SK-MEL-5 (cell line): ENCODE measurements at regions not wholly inside any gene's neighbourhood (a gene's known extent, or its start where the extent isn't known, plus 50 kb on each side); places are given as distances from the start of the nearest gene placed in this dataset.

ENCODE experiments used
- DNase-seq: peaks from one replicate; pipeline ENCODE4 v3.0.0-alpha.2; 2016; ENCODE audit warnings: low read depth, low spot score
- in situ Hi-C: cut with HindIII; loops from 2 replicates; pipeline ENCODE4 v1.10.0; 2016; ENCODE audit warnings: low sequenced_read_pairs, high pct_unique_total_duplicates, low pct_unique_long_range_greater_than_20kb

DNA sequence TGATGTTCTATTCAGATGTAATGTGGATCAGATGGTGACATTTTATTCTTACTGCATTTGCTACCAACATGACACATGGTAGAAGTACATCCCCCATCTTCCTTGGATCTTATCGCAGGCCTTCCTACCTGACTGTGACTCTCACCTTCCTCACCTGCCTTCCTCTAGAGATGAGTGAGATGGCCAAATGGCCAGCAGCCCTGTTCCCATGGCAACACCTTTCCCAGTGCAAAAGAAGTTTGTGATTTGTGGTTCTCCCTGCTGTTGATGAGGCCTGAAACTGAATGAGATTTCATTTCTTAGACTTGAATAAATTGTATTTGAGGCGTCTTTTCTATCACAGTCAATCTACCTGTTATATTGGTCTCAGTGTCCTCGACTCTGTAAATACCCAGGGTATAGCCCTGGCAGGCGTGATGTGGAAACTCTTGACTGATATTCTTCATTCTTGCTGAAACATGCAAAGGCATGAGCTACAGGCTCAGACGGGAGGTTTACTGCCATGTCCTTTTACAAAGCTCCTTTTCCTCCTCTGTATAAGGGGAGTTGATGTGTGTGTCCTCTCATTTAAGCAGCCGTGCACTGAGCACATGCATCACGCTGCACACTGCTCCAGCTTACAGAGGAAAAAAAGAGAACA, 440.7 kb upstream of the AKR1E2 start:
- in situ Hi-C loops = no loop called here
- no peak for DNase-seq

DNA sequence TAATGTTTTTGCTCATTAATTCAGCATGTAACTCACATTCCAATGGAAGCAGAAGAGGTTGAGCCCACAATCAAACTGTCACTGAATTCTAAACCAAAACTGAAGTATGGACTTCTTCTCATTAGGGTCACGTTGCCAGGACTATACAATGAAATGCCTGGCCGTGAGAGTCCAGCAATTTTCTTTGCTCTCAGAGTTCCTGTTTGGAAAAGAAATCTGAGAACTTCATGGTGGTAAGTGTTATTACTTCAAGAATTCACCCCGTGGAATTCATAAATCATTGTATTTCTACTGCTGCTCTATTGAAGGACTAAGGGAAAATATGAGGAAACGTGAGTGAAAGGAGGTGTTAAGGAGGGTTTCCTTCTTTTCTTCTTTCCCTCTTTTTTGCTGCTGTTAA, 441.8 kb upstream of the AKR1E2 start:
- in situ Hi-C loops = no loop called here
- no peak for DNase-seq

DNA sequence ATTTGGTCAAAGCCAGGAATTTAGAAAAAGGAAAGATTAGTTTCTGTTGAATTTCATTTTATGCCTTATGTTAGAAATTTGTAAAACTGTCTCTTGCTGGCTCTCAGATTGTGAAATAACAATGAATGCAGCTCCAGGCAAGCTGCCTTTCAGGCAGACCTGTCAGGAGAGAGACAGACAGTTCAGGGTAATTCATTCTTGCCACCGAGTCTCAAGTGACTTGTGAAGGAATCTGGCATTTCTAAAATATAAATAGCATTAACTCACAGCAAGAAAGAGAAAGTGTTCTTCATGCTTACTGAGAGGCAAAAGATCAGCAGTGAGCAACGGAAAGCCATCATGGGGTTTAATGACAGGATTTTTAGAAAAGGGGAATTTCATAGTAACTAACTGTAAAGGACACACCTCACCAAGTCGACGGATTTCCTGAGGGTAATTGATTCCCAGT, 442.3 kb upstream of the AKR1E2 start:
- in situ Hi-C loops = no loop called here
- DNase-seq = peak; percentile 13

DNA sequence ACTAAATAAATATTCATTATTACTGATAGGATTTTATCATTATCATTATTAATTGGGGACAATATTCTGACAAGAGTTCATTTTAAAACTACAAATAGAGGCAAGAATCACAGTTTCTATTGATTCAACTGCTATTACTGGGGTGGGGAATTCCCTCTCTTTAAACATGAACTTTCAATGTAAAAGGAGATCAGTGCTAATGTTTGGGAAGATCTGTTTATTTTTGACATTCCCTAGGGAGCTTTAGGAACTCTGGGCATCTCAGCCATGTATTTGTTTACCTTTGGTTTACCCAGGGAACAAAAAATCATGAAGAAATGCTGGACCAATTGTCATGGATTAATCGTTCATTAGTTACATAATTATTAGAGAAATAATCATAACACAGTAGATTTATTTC, 443.2 kb upstream of the AKR1E2 start:
- in situ Hi-C loops = no loop called here
- DNase-seq = no peak

DNA sequence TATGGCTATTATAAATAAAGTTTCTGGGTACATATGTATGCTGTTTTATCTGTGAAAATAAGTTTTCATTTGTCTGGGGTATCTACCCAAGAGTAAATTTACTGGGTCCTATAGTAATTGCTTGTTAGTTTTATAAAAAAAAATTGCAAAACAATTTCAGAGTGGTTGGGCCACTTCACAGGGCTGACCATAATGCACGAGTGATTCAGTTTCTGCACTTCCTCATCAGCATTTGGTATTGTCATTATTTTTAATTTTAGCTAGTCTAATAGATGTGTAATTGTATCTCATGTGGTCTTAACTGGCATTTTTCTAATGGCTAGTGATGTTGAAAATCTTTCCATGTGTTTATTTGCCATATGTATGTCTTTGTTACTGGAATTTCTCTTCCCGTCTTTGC, 452.4 kb upstream of the AKR1E2 start:
- in situ Hi-C loops = no loop called here
- no peak for DNase-seq

DNA sequence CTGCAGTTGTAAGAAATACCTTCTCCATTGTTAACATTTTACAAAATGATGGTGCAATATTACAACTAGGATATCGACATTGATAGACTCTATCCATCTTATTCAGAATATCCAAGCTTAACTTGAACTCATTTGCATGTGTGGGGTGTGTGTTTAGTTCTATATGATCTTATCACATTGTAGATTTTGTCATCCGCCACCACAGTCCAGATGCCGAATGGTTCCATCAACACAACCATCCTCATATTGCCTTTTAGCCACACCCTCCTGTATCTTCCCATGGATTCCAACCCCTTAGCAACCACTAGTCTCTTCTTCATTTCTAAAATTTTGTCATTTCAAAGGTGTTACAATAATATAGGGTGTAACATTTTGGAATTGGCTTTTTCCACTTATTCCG, 452.9 kb upstream of the AKR1E2 start:
- DNase-seq = no peak
- in situ Hi-C loops = no loop called here

DNA sequence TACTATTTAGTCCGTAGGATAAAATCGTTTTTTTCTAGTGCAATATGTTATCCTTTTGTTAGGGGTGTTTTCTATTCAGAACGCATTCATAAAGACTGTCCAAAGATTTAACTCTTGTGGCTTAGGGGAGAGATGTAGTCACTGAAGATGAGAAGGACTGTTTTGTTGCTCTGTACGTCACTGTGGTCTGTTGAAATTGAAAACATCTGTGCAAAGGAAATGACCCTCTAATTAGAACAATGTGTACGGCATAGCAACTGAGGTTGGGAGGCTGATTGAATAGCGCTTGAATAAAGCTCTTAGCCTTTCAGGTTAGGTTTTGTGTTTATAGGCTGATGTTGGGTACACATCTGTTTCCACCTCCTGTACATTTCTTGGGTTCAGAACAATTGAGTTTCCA, 453.4 kb upstream of the AKR1E2 start:
- in situ Hi-C loops = no loop called here

DNA sequence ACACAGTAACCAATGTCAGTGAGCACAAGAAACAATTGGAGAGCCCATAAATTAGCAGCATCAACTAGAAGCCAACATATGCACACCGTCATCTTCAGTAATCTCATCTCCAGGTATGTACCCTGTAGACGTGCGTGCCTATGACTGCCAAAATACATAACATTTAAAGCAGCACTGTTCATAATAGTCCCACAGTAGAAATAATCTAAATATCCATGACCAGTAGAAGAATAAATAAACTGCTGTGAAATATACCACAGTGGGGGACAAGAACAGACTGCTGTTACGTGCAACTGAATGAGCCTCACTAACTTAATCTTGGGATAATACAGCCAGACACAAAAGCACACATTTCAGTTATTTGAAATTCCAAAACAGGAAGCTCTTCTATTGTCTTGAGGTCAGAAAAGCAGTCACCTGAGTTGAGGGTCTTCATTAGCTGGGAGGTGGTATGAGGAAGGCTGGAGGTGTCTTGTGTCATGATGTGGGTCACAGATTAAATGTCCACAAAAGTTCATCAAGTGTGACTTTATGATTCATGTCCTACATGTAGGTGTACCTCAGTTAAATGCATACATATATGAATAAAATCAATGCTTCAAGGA, 454.2 kb upstream of the AKR1E2 start:
- in situ Hi-C loops = no loop called here
- DNase-seq = no peak

More for the DNA sequence above, 453.4 kb upstream of the AKR1E2 start:
- peak; percentile 98 for DNase-seq

DNA sequence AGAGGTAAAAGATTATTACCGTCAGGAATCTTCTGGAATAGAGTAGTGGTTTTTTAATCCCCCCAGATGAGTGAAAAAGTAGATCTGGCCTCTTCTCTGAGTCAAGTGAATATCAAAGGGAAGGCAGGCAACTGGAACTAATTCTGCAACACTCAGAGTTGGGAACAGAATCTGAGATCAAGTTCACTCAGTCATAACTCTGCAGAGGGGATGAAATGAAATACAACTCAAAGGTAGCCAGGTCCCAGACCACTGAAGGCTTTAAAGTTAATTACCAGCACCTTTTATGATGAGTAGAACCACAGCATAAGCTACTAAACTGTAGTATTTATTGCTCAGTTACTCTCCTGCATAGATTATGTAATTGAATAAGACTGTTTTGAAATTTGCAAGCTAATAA, 455.6 kb upstream of the AKR1E2 start:
- in situ Hi-C loops = no loop called here
- DNase-seq = no peak

DNA sequence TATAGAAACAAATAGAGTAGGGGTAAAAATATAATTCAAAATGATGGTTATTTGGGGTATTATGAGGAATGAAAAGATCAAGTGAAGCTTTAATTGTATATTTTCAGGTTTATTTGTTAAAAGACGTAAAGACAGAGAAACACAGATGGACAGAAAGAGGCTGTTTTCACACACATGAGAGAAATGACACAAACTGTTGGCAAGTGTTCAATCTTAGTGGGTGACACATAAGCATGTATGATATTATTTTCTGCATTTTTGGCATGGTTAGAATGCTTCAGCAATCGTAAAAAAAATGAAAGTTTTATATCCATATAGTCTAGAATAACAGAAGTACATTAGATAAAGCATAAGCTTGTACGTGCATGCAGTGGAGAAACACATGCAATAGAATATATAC, 464.4 kb upstream of the AKR1E2 start:
- no peak for DNase-seq
- in situ Hi-C loops = no loop called here

DNA sequence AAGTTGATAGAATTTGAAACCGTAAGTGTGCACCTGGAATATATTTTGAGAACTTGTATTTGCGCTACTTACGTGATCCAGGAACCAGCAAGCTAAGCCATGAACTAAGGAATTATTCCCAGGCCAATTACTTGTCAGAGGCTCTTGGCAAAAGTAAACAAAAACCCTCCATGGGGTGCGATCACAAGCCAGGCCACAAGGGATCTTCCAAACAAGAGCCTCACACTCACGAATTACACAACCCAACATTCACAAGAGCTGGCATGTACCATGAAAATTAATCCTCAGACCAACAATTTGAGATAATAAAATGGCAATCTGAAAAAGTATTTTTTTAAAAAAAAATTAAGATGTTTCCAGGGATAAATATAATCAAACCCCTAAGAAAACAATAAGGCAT, 467.0 kb upstream of the AKR1E2 start:
- in situ Hi-C loops = no loop called here

DNA sequence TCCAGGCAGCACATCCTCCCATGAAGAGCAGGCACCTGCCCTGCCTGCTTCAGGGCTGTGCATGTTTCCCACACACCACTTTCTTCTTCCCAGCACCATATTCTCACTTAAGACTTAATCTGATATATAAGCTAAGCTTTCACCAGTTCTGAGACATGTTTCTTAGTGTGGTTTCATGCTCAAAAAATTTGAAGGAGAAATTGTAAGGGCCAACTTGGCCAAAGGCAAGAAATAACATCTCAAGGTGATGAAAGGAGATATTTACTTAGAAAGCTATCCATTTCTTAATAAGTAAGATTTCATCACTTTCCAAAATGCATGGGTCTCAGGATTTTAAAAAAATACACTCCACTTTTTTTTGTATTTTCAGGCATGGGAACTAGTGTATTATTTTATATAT, 468.1 kb upstream of the AKR1E2 start:
- in situ Hi-C loops = no loop called here
- DNase-seq = no peak

More for the DNA sequence above, 467.0 kb upstream of the AKR1E2 start:
- peak; percentile 47 for DNase-seq

DNA sequence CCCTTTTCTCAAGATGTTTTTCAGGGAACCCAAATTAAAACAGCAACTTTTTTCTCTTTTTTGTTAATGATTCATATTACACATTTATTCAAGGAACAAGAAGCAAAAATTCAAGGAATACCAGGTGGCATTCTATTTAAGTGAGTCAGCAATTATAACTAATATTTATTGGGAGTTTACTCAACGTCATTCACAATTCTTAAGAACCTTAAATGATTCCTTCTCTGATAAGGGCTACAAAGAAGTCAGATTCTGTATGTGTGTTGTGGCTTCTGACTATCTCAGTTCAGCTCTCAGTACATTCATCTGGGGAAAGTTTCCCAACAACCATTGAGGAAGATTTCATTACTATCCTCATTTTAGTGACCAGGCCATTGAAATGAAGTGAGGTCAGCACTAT, 470.7 kb upstream of the AKR1E2 start:
- in situ Hi-C loops = no loop called here
- DNase-seq = no peak

DNA sequence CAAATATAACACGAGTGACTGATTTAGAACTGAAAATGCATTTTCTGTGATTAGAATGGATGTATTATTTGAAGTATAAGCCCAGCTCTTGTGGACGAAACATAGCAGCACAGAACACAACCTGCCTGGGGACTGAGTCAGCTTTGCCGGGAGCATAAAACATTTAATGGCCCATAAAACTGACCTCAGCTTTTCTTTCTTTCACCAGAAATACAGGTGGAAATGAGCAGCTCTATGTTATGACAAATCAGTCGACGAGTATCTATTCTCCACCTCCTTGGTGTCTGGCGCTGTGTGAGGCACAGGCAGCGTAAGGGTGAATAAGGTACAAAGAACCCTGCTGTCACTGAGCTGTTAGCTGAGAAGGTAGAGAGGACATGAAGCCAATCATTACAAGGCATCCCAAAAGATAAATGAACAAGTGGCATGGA, 471.6 kb upstream of the AKR1E2 start:
- in situ Hi-C loops = no loop called here
- no peak for DNase-seq

DNA sequence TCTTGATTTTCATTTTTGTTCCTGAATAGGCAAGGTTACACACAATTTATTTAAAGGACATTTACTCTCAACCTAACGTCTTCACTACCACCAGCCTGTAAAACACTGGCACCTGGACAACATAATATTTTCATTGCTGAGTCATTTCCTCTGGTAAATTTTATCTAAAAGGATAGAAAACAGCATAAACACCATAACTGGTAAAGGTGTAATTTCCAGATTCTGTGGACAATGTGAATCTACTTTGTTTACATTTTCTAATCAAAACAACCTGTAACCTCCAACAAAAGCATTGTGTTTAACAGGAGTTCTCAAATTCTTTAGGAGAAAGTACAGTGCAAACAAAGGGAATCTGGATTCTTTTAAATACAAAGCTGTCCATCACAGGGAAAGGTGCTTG, 472.0 kb upstream of the AKR1E2 start:
- in situ Hi-C loops = no loop called here
- no peak for DNase-seq

DNA sequence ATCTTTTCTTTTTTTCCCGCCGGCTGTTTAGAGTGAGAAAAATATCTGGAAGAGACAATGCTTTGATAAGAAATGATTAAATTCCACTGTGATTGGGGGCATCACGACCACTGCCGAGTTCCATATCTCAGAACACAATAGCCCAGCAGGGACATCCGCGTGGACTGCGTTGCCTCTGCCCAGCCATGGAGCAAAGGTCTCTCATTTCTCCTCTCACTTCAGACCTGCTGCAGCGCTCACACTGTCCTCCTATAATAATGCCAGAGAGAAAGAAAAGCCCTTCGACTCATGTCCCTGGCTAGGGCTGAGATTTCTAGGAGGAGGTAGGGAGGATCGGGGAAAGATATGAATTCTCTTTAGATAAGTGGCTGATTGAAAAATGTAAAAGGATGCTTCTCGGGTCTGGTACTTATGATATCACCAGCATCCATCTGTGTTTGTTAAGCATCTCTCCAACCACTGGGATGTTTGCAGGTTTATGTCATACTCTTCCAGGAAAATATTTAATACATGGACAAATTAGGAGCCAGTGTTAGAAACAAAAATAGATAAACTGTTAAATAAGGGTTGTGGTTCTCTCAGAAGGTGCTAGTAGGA, 472.9 kb upstream of the AKR1E2 start:
- no peak for DNase-seq
- in situ Hi-C loops = no loop called here

DNA sequence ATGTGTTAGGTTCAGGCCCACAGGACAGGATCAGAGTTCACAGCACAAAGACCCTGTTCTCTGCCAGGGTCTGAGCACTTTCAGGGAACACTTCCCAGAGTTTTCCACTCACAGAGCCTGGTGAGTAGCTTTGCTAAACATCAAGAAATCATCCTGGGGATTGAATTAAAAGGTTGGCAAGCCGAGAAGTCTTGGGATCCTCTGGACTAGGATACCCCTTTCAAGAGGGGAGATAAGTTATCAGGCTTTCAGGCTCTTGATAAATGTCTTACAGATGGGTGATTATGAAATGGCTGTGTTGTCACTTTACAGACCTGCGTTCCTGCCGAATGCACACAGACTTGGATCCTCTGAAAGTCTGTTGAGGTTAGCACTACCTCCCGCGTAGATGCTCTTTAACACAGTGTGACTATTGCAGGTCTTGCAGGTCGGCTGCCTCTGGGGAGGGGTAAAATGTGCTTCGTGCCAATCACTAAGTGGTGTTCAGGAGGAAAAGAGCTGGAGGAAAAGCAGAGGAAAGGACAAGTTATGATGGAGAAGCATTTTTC, 473.5 kb upstream of the AKR1E2 start:
- no peak for DNase-seq
- in situ Hi-C loops = no loop called here

DNA sequence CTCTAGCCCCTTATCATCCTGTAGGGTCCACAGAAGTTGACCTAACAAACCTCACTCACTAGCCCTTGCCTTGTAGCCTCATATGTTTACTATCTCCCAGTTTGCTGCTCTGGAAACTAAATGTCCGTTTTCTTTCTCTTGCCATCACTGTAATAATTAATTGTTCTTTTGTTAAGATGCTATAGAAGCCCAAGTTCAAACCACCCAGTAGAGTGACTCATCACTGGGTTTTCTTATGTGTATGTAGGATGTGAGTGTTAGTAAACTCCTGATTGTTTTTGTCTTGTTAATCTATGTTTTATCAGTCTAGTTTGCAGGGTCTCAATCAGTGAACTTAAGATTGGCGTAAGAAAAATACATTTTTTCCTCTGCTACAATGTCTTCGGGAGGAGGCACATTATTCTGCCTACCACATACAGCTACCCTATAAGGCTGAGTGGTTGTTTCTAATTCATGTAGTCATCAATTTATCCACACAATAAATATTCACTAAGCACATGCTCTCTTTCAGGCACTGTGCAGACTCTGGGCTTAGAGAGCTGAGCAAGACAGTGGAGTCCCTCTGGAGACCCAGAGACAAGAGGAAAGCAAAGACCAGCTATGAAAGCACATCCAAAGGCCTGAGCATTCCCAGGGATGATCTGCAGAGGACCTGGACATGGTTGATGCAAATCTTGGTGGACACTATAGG, 474.1 kb upstream of the AKR1E2 start:
- in situ Hi-C loops = no loop called here
- no peak for DNase-seq
